PC-3 (cell line): ENCODE measurements at regions not wholly inside any gene's neighbourhood (a gene's known extent, or its start where the extent isn't known, plus 50 kb on each side); places are given as distances from the start of the nearest gene placed in this dataset.

Source experiments
- CTCF ChIP-seq: fragments of 300-600 bp; sonication (generic); conservative IDR thresholded peaks from 2 replicates; pipeline ENCODE4 v1.5.1; 2017; ENCODE audit warnings: antibody characterized with exemption, low read depth, mild to moderate bottlenecking, low read length
- EZH2 ChIP-seq: fragments of 300-600 bp; sonication (generic); IDR thresholded peaks from one replicate; pipeline ENCODE4 v1.6.1; 2017; ENCODE audit warnings: antibody characterized with exemption, mild to moderate bottlenecking, low read length; ENCODE audit not compliant: unreplicated experiment
- EZH2phosphoT487 ChIP-seq: fragments of 300-600 bp; sonication (generic); IDR thresholded peaks from 2 replicates; pipeline ENCODE4 v1.6.1; 2018; ENCODE audit warnings: mild to moderate bottlenecking, antibody characterized with exemption, low read length, borderline replicate concordance

GRCh38 chr11:26219183-26220117 is 112.5 kb upstream of the ANO3 start:
- TF ChIP-seq EZH2 (no peak), EZH2phosphoT487 (no peak), CTCF (no peak)
